NCI-H2196 (cell line): ENCODE measurements at regions not wholly inside any gene's neighbourhood (a gene's known extent, or its start where the extent isn't known, plus 50 kb on each side); places are given as distances from the start of the nearest gene placed in this dataset.

Source experiments
- DNase-seq: peaks from one replicate; lab custom pipeline; 2025; ENCODE audit not compliant: unreplicated experiment; lab: John Stamatoyannopoulos, UW

DNA sequence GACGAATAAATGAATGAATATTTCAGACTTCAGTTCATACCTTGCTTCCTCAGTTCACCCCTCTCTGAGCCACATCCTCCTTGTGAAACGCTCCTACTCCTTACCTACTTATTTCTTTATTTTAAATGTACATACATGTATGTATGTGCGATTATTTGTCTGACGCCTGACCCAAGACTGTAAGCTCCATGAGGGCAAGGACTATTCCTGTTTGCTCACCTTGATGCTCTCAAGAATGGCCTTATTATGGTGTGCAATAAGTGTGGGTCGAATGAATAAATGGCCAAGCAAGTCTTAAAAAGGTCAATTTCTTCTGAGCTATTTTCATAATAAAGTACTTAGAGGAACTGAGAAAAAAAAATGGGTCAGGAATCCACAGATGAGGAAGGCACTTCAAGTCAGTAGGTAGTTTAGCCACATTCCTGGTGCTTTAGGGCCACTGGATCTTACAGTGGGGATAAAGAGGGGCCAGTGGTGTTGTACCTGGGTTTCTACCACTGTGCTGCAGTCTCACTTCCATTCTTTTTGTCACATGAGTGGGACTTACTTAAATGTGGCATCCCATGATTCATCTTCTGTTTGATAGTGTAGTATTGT lies 74.7 kb downstream of the SDC1 start:
- no peak for DNase-seq

DNA sequence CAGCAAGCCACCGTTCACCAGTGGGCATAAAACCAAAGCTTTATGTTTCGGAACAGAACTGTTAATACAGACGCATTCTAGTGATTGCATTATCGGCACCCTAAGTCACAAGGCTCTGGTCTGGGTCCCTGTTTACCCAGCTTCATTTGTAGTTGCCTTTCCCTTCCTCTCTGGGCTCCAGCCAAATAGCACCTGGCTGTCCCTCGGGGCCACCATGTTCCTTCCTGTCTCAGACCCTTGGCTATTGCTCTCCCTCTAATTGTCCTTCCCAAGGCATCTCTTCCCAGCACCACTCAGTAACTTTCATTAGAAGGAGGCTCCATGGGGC lies 75.3 kb downstream of the SDC1 start:
- DNase-seq = no peak

DNA sequence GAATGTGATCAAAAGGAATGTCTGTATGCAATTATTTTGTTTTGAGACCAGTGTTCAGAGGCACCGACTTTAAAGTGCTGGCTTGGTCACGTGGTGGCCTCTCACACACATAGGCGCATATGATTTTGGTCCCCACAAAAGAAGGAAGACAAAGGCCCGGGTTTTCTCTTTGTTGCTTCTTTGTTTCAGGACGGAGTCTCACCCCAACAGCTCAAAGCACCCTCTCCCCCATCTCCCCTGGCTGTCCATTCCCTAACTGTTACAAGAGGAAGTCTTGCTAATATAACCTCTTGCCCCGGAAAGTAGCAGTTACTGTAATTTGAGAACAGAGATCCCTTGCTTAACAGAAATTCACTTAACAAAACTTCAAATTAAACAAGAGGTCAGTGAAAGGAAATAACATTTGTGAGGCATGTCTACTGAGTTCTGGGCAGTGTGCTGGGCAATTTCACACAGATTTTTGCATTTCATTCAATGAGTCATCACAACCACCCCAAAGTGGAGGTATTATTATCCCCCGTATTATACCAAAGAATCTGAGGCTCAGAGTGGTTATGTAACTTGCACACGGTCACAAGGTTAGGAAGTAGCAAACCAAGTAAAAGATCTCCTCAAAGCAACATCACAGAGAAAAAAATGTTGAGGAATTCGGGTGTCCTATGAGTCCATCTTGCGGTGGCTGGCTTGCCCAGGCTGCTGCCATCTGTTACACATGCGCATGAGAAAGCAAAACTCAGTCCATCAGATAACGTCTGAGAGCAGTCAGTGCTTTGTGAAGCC lies 75.8 kb downstream of the SDC1 start:
- DNase-seq = no peak

DNA sequence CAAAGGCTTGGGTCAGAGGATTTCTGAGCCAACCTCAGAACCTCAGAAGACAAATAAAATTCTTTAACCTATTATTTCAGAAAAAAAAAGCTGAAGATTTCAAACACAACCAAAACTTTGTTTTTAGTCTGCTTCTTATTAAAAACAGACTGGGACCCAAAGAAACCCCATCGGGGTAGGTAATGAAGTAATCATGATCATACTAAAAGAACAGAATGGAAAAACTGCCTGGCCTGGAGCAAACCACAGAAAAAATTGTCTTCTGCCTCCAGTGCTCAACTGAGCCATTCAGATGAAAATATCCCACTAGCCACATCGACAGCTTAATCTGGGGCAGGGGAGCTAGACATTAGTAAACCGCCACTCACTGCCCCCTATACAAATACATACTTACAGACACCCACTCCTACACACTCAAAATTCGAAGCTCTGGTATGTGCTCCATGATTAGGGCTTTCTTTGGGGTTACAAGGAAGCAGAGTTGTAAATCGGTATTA lies 76.5 kb downstream of the SDC1 start:
- DNase-seq = no peak

DNA sequence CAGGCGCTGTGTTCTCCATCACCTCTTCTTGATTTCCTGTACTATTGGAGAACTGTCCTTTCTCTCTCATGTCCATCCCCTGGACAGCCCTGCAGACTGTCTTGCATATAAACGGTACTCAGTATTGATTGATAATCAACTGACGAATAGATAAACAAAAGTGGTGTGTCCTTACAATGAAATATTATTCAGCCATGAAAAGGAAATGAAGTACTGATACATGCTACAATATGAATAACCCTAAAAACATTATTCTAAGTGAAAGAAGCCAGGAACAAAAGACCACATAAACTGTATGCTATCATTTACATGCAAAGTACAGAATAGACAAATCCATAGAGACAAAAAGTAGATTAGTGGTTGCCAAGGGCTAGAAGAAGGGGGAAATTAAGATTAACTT lies 77.6 kb downstream of the SDC1 start:
- DNase-seq = no peak

DNA sequence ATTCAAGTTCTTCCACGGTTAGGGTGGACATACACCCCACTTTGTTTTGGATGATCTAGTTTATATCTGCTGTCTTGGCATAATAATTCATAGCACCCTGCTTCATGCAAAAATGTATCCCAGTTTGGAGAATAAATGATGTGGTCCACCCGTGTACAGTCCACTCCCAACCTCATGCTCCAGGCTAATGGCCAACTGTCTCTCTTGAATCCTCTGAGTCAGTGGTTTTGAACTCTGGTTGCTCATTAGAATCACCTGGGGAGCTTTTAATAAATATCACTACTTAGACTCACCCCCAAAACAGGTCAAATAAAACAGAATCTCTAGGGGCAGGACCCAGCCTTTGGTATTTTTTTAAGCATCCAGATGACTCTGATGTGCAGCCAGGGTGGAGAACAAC lies 78.5 kb downstream of the SDC1 start:
- no peak for DNase-seq

DNA sequence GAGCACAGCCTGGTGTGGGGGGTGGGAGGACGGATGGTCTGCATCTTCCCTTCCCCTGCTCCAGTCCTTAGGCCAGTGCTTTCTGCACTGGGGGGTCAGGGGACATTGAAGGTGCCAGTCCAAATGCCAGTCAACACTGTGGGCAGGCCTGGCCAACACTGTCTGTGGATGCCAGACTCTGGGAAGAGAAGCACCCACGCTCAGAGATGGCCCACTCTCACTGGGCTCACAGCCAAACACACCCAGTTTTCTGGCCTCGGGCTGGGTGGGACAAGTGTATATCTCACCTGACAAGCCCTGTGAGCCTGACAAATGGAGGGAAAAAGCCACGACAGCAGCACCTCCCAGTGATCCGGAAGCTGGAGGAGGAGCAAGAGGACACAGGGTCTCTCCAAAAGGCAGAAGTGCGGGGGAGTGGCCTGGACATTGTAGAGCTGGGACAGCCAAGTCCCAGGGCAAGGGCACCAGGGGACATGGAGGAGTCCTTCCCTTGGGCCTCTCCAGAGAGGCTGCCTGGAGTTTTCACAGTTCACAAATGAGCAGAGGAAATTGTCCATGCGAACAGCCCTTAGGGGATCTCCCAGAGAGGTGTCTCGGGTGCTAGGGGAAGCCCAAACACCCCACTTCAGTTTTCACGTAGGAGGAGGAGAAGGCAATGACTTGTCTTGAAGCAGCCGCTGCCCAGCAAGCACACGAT lies 79.3 kb downstream of the SDC1 start:
- DNase-seq = no peak

DNA sequence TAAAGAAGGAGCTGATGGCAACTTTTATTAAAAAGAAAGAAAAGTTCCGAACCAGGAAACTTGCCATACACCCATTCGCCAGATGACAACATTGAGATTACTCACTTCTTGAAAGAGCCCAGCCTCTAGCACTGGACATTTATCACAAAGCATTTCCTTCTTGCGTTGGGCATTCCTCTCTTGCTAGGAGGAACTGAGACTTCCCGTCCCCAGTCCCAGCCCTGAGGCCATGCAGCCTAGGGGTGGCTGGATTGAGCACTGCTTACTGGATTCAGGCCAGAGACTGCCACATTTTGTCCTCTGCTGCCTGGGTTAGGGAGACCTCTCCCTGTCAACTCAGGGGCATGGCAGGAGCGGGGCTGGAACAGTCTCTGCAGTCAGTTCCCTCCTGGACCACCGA lies 80.1 kb downstream of the SDC1 start:
- no peak for DNase-seq

DNA sequence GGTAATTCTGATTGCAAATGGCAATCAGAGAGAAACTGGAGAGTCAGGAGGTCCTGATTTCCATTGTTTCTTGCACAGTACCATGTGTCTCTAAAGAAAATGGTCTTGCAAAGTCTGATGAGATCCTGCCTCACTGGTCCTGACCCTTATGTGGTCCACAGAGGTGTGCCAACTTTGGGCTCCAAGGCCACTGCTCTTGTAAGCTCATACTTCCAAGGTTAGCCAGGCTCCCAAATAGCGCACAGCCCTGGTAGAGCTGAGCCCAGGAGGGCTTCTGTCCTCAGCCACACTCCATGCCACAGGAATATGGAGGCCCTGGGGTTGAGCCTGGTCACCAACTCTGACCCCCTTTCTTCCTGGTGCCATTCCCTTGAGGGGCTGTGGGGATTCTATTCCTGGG lies 80.7 kb downstream of the SDC1 start:
- DNase-seq = no peak

DNA sequence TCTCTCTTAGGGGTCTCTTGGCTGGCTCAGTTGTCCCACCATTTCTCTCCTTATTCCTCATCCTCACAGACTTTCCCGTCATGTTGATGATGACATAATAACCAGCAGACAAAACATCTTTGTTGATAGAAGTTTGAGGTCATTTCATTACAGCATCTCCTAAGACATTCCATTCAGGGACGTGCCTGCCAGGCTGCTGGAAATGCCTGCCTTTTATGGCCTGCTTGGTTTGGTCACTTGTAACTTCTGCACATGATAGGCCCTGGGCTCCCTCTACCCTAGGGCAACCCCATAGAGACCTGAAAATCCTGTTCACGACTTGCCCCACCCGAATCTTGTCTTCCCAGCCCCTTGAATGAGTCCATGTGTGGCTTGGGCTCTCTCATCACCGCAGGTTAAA lies 81.7 kb downstream of the SDC1 start:
- DNase-seq = no peak

DNA sequence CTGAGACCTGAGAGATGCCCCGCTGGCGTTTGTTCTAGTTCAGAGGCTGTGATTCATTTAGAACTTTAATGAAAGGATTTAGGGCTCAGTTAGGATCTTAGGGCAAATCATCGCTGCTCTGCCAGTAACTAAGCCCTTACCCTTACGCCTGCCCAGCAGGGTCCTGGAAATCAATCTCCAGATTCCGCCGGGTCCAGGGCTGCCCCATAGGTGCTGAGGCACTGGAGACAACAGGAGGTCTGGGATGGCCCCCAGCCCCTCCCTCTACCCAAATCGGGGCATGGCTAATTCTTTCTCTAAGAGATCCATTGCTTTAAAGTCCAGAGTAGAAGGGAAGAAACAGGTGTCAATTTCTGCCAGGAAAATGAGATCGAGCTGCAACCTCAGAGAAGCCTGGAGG lies 83.1 kb downstream of the SDC1 start:
- no peak for DNase-seq

DNA sequence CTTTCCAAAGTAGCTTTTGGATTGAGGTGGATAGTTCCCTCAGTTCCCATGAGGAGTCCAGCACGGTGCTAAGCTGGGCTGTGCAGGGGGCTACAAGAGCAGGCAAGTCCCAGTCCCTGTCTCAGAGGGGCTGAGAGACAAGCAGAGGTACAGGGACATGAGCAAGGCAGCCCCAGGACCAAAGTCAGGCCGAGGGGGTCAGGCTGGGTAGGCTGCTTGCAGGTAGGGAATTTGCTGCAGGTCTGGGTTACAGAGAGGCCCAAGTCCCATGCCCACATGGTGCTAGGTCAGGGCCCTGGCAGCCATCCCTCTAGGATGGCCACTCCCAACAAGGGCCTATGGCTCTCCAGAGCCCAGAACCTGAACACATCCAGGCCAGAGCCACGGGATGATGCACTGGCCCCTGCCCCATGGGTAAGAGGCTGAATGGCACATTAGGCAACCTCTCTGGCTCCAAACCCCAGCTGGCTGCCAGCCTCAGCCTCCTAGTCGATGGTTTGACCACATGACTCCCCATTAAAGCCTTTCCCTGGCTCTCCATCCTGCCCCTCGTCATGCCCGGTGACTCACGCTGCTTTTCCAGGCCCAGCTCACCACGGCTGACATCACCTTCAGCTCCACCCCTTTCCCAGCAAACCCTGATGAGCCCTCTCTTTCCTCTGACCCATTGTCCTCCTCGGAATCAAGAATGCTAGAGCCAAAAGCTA lies 83.7 kb downstream of the SDC1 start:
- DNase-seq = peak; percentile 45

DNA sequence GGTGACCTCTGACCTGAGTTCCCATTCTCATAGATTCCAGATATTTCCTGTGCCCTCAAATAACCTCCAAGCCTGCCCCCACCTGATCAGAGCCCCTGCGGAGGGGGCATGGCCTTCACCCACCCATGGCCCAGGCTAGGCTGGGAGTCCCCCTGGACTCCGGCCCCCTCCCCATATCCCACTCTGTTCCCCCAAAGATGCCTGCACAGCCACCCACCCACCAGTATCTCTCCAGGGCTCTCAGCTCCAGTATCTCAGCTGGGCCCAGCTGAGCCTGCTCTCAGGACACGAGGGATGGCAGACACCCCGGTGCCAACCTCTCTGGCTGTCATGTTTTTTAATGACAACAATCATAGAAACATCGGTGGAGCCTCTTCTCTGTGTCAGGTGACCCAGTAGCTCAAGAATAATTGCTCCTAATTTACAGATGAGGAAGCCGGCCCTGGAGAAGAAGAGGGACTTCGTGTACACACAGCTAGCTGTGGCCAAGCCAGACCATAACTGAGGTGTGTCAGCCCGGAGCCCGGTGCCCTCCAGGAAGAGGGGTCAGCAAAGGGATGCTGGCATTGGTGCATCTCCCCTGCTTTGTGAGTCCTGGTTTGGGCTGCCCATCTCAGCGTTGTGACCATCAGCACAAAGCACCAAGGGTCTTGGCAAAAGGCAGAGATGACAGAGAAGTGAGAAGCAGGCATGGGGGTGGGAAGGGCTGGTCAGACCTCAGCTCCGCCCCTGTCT lies 84.4 kb downstream of the SDC1 start:
- no peak for DNase-seq

DNA sequence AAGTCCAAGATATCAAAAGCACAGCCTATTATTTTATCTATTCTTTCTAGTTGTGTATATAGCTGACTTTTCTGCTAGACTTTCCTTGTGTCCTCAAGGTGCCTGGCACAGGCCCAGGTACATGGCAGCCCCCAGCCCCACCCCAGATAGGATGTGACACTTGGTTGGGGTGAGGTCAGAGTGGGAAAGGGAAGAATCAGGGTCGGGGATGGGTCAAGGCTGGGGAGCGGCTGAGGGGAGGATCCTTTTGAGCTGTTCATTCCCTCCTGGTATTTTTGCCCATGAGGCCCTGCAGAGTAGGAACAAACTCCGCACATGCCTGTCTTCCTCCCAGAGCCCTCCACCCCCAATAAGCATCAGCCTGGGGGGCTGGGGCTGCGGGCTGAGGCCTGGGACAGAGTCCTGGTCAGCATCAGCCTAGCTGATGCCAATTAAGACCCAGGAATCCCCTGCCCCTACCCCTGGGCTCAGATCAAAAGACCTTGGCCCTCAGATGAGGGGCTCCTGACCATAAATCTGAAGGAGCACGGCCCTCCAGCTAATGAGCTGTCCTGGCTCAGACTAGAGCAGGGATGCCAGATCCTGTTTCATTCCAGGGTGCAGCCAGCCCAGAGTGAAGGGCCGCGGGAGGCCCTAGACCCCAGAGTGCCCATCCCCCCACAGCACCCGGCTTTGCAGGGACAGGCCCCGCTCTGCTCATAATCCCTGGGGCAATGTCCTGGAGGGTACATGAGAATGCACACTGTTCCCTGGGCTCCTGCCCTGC lies 85.3 kb downstream of the SDC1 start:
- no peak for DNase-seq

DNA sequence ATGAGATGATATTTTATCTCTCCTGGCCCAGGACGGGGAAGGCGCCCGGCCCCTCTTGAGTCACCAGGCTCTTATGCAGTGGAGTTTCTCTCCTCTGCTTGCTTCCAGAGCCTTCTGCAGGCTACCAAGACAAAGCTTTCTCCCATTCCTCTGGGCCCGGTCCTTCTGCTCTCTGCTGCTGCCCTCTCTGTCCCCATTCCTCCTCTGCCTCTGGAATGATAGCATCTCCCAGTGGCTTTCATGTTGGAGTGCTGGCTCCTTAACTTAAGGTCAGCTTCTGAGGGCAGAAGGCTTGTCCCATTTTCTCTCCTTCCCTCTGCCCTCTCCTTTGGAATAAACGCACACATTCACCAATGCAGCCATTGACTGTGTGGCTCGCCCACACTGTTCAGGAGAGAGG lies 86.2 kb downstream of the SDC1 start:
- DNase-seq = no peak

DNA sequence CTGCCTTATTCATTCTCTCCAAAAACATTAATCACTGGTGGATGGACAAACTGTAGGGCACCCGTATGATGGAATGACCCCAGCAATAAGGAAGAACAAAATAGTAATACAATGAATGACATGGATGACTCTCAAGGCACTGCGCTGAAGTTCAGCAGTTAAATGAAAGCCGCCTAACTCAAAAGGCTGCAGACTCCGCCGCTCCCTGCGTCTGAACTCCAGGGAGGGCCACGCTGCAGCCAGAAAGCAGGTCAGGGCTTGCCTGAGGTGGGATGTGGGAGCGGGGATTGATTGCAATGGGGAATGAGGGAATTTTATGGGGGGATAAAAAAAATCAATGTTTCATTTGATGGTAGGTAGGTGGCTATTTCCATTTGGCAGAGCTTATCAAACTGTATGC lies 86.5 kb upstream of the LAPTM4A start:
- no peak for DNase-seq

DNA sequence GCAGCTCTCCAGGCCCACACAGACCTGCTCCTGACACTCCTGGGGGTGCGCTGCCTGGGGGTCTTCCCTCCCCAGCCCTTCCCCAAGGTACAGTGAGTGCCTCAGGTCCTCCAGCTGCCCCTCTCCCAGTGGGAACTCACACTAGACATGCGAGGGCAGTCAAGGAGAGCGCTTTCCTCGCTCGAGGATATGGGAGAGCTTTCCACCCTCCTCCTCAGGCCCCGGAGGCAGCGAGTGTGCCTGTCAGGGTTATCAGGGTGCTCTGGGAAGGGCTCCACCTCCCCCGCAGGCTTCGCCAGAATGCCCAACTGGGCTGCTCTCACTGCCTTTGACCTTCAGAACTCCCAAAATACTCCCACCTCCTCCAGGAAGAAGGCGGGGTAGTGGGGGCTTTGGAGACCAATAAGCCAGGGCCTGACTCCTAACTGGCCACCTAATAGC lies 85.7 kb upstream of the LAPTM4A start:
- DNase-seq = no peak

DNA sequence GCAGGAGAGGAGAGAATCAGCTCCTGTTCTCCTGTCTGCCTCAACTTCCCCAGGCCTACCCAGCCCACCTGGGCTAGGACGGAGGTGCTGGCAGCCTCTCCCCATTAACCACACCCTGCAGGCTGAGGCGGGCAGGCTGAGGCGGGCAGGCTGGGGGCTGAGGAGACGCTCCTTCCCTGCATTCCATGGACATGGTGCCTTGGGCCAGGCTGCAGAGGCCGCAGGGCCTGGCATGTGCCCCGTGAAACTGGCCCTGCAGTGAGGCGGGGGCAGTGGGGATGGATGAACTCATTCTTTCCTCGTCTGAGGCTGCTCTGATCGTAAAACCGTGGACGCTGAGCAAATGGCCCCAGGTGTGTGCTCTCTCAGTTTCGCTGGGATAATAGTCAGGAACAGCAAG lies 84.7 kb upstream of the LAPTM4A start:
- DNase-seq = no peak

DNA sequence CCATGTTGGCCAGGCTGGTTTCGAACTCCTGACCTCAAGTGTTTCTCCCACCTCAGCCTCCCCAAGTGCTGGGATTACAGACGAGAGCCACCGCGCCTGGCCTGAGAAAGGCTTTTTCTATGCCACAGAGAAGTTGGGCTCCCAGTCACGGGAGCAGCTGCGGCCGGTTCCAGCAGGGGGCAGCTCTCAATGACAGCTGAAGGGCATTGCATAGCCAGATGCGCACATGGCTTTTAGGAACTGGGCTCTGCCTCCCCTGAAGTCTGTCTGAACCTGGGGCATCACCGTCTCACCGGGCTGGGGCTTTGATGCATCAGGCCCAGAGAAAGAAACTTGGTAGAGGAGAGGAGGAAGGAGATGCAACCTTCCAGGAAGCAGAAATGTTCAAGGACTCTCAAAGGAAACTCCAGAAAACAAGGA lies 84.2 kb upstream of the LAPTM4A start:
- peak; percentile 6 for DNase-seq

DNA sequence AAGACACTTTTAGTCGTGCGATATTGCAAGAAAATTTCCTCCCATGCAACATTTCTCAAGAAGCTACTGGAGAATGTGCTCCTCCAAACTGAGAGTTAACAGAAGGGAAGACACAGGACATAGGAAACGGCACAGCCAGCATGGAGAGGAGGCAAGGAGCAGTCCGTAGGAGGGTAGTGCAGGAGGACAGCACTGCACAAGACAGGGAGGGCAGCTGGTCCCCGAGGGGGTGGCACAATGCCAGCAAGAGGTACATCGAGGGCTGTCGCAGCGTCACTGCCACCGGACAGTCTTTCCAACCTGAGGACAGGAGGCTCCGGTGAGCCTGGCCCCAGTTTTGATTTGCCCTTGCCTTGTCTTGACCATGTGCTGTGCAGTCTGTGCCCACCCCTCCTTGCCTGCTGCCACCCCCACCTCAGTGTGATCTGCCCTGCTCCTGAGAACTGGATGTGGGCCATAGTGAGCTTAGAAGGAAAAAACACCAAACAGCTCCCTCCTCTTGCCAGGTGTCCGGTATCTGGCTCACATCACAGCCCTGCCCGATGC lies 81.6 kb upstream of the LAPTM4A start:
- DNase-seq = no peak
